ENCODE measurements at regions not wholly inside any gene's neighbourhood (a gene's known extent, or its start where the extent isn't known, plus 50 kb on each side); places are given as distances from the start of the nearest gene placed in this dataset.

- H3K9me3 ChIP-seq (ENCODE audit: low read length) = no peaks in the 10 kb centered on the region
- no peak overlapping the region for H3K4me2 ChIP-seq (ENCODE audit: low read depth, low read length, poor library complexity, severe bottlenecking)
- H3K27me3 ChIP-seq (ENCODE audit: low read length) = no peaks in the 10 kb centered on the region
- no peak overlapping the region for H3K9ac ChIP-seq (ENCODE audit: low read length)
- H3K4me1 ChIP-seq (ENCODE audit: low read length) = no peaks in the 10 kb centered on the region
- H2AFZ ChIP-seq (ENCODE audit: low read length) = no peak overlapping the region
- H3K27ac ChIP-seq (ENCODE audit: low read length) = no peak overlapping the region
- no peaks in the 10 kb centered on the region for H4K20me1 ChIP-seq (ENCODE audit: insufficient read depth, low read depth, low read length)
- H3K4me3 ChIP-seq (ENCODE audit: low read length) = no peak overlapping the region
- DNase-seq = no peak
- no peaks in the 10 kb centered on the region for H3K79me2 ChIP-seq (ENCODE audit: low read length)
- no peaks in the 10 kb centered on the region for H3K36me3 ChIP-seq (ENCODE audit: insufficient read depth, low read length)
- H3K9me2 ChIP-seq (replicated peaks; ENCODE audit: insufficient read depth, low read length) = no peaks in the 10 kb centered on the region
Observed at GRCh38 chr14:56975521-56975920, 165.2 kb upstream of the OTX2 start.

- Histone ChIP-seq H3K27ac (ENCODE audit: low read length) (no peak overlapping the region), H3K4me3 (ENCODE audit: low read length) (no peak overlapping the region), H3K4me1 (ENCODE audit: low read length) (no peaks in the 10 kb centered on the region), H3K9me3 (ENCODE audit: low read length) (no peaks in the 10 kb centered on the region), H4K20me1 (ENCODE audit: insufficient read depth, low read depth, low read length) (no peaks in the 10 kb centered on the region), H3K79me2 (ENCODE audit: low read length) (no peaks in the 10 kb centered on the region), H3K27me3 (ENCODE audit: low read length) (no peaks in the 10 kb centered on the region), H3K9ac (ENCODE audit: low read length) (no peak overlapping the region), H2AFZ (ENCODE audit: low read length) (no peak overlapping the region), H3K4me2 (ENCODE audit: low read depth, low read length, poor library complexity, severe bottlenecking) (no peak overlapping the region), H3K36me3 (ENCODE audit: insufficient read depth, low read length) (no peaks in the 10 kb centered on the region), H3K9me2 (replicated peaks; ENCODE audit: insufficient read depth, low read length) (no peaks in the 10 kb centered on the region)
- no peak for DNase-seq
Observed at GRCh38 chr14:56972948-56973347, 162.7 kb upstream of the OTX2 start.

- Histone ChIP-seq H3K27ac (ENCODE audit: low read length) (no peak overlapping the region), H3K79me2 (ENCODE audit: low read length) (no peaks in the 10 kb centered on the region), H3K9ac (ENCODE audit: low read length) (no peak overlapping the region), H3K4me3 (ENCODE audit: low read length) (no peak overlapping the region), H2AFZ (ENCODE audit: low read length) (no peak overlapping the region), H3K9me2 (replicated peaks; ENCODE audit: insufficient read depth, low read length) (no peaks in the 10 kb centered on the region), H3K4me1 (ENCODE audit: low read length) (no peaks in the 10 kb centered on the region), H3K36me3 (ENCODE audit: insufficient read depth, low read length) (no peaks in the 10 kb centered on the region), H4K20me1 (ENCODE audit: insufficient read depth, low read depth, low read length) (no peaks in the 10 kb centered on the region), H3K4me2 (ENCODE audit: low read depth, low read length, poor library complexity, severe bottlenecking) (no peak overlapping the region), H3K27me3 (ENCODE audit: low read length) (peaks cover 2% of the 10 kb centered on the region; the same call in 1 of the 2 replicates), H3K9me3 (ENCODE audit: low read length) (no peaks in the 10 kb centered on the region)
- DNase-seq = no peak
Observed at GRCh38 chr14:56964895-56965294, 154.6 kb upstream of the OTX2 start.

GRCh38 chr14:56963381-56963780 lies 153.1 kb upstream of the OTX2 start:
- Histone ChIP-seq H3K9me3 (ENCODE audit: low read length) (no peaks in the 10 kb centered on the region), H3K9me2 (replicated peaks; ENCODE audit: insufficient read depth, low read length) (no peaks in the 10 kb centered on the region), H4K20me1 (ENCODE audit: insufficient read depth, low read depth, low read length) (no peaks in the 10 kb centered on the region), H3K27me3 (ENCODE audit: low read length) (peaks cover 2% of the 10 kb centered on the region; the same call in 1 of the 2 replicates), H3K4me1 (ENCODE audit: low read length) (no peaks in the 10 kb centered on the region), H3K4me3 (ENCODE audit: low read length) (no peak overlapping the region), H3K4me2 (ENCODE audit: low read depth, low read length, poor library complexity, severe bottlenecking) (no peak overlapping the region), H3K36me3 (ENCODE audit: insufficient read depth, low read length) (no peaks in the 10 kb centered on the region), H3K79me2 (ENCODE audit: low read length) (no peaks in the 10 kb centered on the region), H3K9ac (ENCODE audit: low read length) (no peak overlapping the region), H2AFZ (ENCODE audit: low read length) (no peak overlapping the region), H3K27ac (ENCODE audit: low read length) (no peak overlapping the region)
- DNase-seq = no peak

- Histone ChIP-seq H4K20me1 (ENCODE audit: insufficient read depth, low read depth, low read length) (no peaks in the 10 kb centered on the region), H3K4me1 (ENCODE audit: low read length) (no peaks in the 10 kb centered on the region), H3K9me2 (replicated peaks; ENCODE audit: insufficient read depth, low read length) (no peaks in the 10 kb centered on the region), H2AFZ (ENCODE audit: low read length) (no peak overlapping the region), H3K4me2 (ENCODE audit: low read depth, low read length, poor library complexity, severe bottlenecking) (no peak overlapping the region), H3K9me3 (ENCODE audit: low read length) (no peaks in the 10 kb centered on the region), H3K27me3 (ENCODE audit: low read length) (peaks cover 2% of the 10 kb centered on the region; the same call in 1 of the 2 replicates), H3K9ac (ENCODE audit: low read length) (no peak overlapping the region), H3K36me3 (ENCODE audit: insufficient read depth, low read length) (no peaks in the 10 kb centered on the region), H3K4me3 (ENCODE audit: low read length) (no peak overlapping the region), H3K27ac (ENCODE audit: low read length) (no peak overlapping the region), H3K79me2 (ENCODE audit: low read length) (no peaks in the 10 kb centered on the region)
- no peak for DNase-seq
Observed at GRCh38 chr14:56962444-56963080, 152.3 kb upstream of the OTX2 start.

- Histone ChIP-seq H3K9me3 (ENCODE audit: low read length) (no peaks in the 10 kb centered on the region), H3K4me3 (ENCODE audit: low read length) (no peak overlapping the region)
Observed at GRCh38 chr14:56959869-56960268, 149.6 kb upstream of the OTX2 start.

GRCh38 chr14:56959121-56959520 lies 148.8 kb upstream of the OTX2 start:
- no peaks in the 10 kb centered on the region for H3K9me2 ChIP-seq (replicated peaks; ENCODE audit: insufficient read depth, low read length)
- H3K79me2 ChIP-seq (ENCODE audit: low read length) = no peaks in the 10 kb centered on the region
- no peaks in the 10 kb centered on the region for H3K9me3 ChIP-seq (ENCODE audit: low read length)
- H4K20me1 ChIP-seq (ENCODE audit: insufficient read depth, low read depth, low read length) = no peaks in the 10 kb centered on the region
- DNase-seq = no peak
- no peak overlapping the region for H2AFZ ChIP-seq (ENCODE audit: low read length)
- H3K4me3 ChIP-seq (ENCODE audit: low read length) = no peak overlapping the region
- no peak overlapping the region for H3K4me2 ChIP-seq (ENCODE audit: low read depth, low read length, poor library complexity, severe bottlenecking)
- no peak overlapping the region for H3K27ac ChIP-seq (ENCODE audit: low read length)
- H3K4me1 ChIP-seq (ENCODE audit: low read length) = no peaks in the 10 kb centered on the region
- H3K27me3 ChIP-seq (ENCODE audit: low read length) = 0 out of 2 replicates have a peak, but pooled peaks cover under 1% of the 10 kb centered on the region
- H3K9ac ChIP-seq (ENCODE audit: low read length) = no peak overlapping the region
- H3K36me3 ChIP-seq (ENCODE audit: insufficient read depth, low read length) = no peaks in the 10 kb centered on the region

More at GRCh38 chr14:56959869-56960268, 149.6 kb upstream of the OTX2 start:
- no peaks in the 10 kb centered on the region for H3K79me2 ChIP-seq (ENCODE audit: low read length)
- no peak overlapping the region for H2AFZ ChIP-seq (ENCODE audit: low read length)
- no peaks in the 10 kb centered on the region for H4K20me1 ChIP-seq (ENCODE audit: insufficient read depth, low read depth, low read length)
- H3K9ac ChIP-seq (ENCODE audit: low read length) = no peak overlapping the region
- H3K36me3 ChIP-seq (ENCODE audit: insufficient read depth, low read length) = no peaks in the 10 kb centered on the region
- H3K27ac ChIP-seq (ENCODE audit: low read length) = no peak overlapping the region
- no peaks in the 10 kb centered on the region for H3K4me1 ChIP-seq (ENCODE audit: low read length)
- no peak for DNase-seq
- H3K4me2 ChIP-seq (ENCODE audit: low read depth, low read length, poor library complexity, severe bottlenecking) = no peak overlapping the region
- H3K27me3 ChIP-seq (ENCODE audit: low read length) = no peaks in the 10 kb centered on the region
- H3K9me2 ChIP-seq (replicated peaks; ENCODE audit: insufficient read depth, low read length) = no peaks in the 10 kb centered on the region

GRCh38 chr14:56956182-56956581 lies 145.9 kb upstream of the OTX2 start:
- Histone ChIP-seq H3K9me2 (replicated peaks; ENCODE audit: insufficient read depth, low read length) (no peaks in the 10 kb centered on the region), H2AFZ (ENCODE audit: low read length) (no peak overlapping the region), H3K4me2 (ENCODE audit: low read depth, low read length, poor library complexity, severe bottlenecking) (no peak overlapping the region), H3K4me3 (ENCODE audit: low read length) (no peak overlapping the region), H4K20me1 (ENCODE audit: insufficient read depth, low read depth, low read length) (no peaks in the 10 kb centered on the region), H3K4me1 (ENCODE audit: low read length) (no peaks in the 10 kb centered on the region), H3K9me3 (ENCODE audit: low read length) (no peaks in the 10 kb centered on the region), H3K79me2 (ENCODE audit: low read length) (no peaks in the 10 kb centered on the region), H3K9ac (ENCODE audit: low read length) (no peak overlapping the region), H3K27me3 (ENCODE audit: low read length) (0 out of 2 replicates have a peak, but pooled peaks cover 4% of the 10 kb centered on the region), H3K36me3 (ENCODE audit: insufficient read depth, low read length) (no peaks in the 10 kb centered on the region), H3K27ac (ENCODE audit: low read length) (no peak overlapping the region)
- no peak for DNase-seq

All from Karpas-422 (cell line).